ENCODE measurements at regions not wholly inside any gene's neighbourhood (a gene's known extent, or its start where the extent isn't known, plus 50 kb on each side); places are given as distances from the start of the nearest gene placed in this dataset.
"Not testable (repeated sequence)": the region's sequence is repeated elsewhere in the genome, so short reads cannot be mapped to it uniquely, and the experiment has no call there.

DNA sequence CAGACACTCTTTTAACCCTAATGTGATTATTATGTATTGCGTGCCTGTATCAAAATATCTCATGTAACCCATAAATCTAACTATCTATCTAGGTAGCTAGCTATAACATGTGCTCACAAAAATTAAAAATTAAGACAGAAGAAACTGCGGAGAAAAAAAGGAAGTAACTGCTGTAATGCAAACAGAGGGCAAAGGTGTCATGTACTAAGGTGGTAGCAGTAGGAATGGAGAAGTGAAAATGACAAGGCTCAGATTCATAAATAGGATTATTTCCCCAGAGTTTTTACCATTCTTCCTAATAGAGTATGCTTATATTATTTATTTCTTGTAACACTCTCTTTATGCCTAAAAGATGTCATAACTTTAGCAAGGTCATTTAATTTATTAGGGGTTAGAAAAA is 1527.5 kb upstream of the C9orf72 start:
- Histone ChIP-seq H3K27ac (replicated peaks in 1 of 4) (no peak overlapping the region), H3K4me1 (no peaks in the 10 kb centered on the region), H3K27me3 (no peaks in the 10 kb centered on the region), H3K36me3 (no peaks in the 10 kb centered on the region), H3K4me3 (no peak overlapping the region), H3K9me3 (no peaks in the 10 kb centered on the region)
- intact Hi-C loops (cut with DNase I): no loop called here
- 82% methylated on average over 2 of the region's 2 CpGs for WGBS
- TF ChIP-seq POLR2AphosphoS5 (IDR thresholded peaks at IDR 0.05) (no peak), EP300 (IDR thresholded peaks at IDR 0.05) (no peak), CTCF (IDR thresholded peaks at IDR 0.05) (no peak), POLR2A (IDR thresholded peaks at IDR 0.05; ENCODE audit: low read depth) (no peak)
- DNase-seq (ENCODE audit: extremely low spot score): no peak

GRCh38 chr9:29104166-29104565 is 1530.9 kb upstream of the C9orf72 start:
- DNase-seq (ENCODE audit: extremely low spot score); intact Hi-C loops (cut with DNase I): not testable (repeated sequence)
- 53% methylated on average over 1 of the region's 1 CpG for WGBS

GRCh38 chr9:29118555-29118954 is 1545.3 kb upstream of the C9orf72 start:
- Histone ChIP-seq H3K4me3 (no peak overlapping the region), H3K9me3 (no peaks in the 10 kb centered on the region), H3K27ac (replicated peaks in 1 of 4) (no peak overlapping the region), H3K27me3 (no peaks in the 10 kb centered on the region), H3K36me3 (no peaks in the 10 kb centered on the region), H3K4me1 (no peaks in the 10 kb centered on the region)
- DNase-seq (ENCODE audit: extremely low spot score): no peak
- 100% methylated on average over 4 of the region's 6 CpGs for WGBS
- TF ChIP-seq POLR2A (IDR thresholded peaks at IDR 0.05; ENCODE audit: low read depth): no peak
- TF ChIP-seq CTCF (IDR thresholded peaks at IDR 0.05): no peak
- intact Hi-C loops (cut with DNase I): no loop called here

More at GRCh38 chr9:29104166-29104565, 1530.9 kb upstream of the C9orf72 start:
- H3K9me3 ChIP-seq; H3K4me1 ChIP-seq; H3K27ac ChIP-seq (replicated peaks in 1 of 4); H3K4me3 ChIP-seq; H3K36me3 ChIP-seq; H3K27me3 ChIP-seq: not testable (repeated sequence)

GRCh38 chr9:29126783-29127182 is 1553.5 kb upstream of the C9orf72 start:
- intact Hi-C loops (cut with DNase I): no loop called here
- H3K9me3 ChIP-seq: no peaks in the 10 kb centered on the region

DNA sequence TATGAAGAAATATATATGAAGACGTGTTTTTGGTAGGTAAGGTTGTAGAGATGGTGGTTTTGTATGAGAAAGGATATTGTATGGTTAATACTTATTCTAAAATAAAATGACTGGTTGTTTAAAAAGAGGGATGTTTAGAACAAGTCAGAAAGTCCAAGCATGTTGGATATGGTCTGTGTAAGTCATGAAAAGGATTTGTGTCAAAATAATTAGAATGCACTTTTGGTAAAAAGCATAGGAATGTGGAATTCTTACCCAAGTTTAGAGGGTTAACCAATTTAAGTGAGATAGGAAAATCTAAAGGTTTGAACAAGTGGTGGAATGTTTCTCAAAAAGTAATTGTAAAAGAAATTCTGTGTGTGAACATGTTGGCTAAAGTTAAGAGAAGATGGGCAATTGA is 1556.5 kb upstream of the C9orf72 start:
- Histone ChIP-seq H3K36me3 (no peaks in the 10 kb centered on the region), H3K27me3 (no peaks in the 10 kb centered on the region), H3K9me3 (no peaks in the 10 kb centered on the region), H3K4me3 (no peak overlapping the region), H3K4me1 (no peaks in the 10 kb centered on the region), H3K27ac (replicated peaks in 1 of 4) (no peak overlapping the region)
- no peak for DNase-seq (ENCODE audit: extremely low spot score)
- intact Hi-C loops (cut with DNase I): no loop called here
- WGBS: 88% methylated on average over 1 of the region's 1 CpG
- TF ChIP-seq CTCF (IDR thresholded peaks at IDR 0.05): no peak
- TF ChIP-seq POLR2A (IDR thresholded peaks at IDR 0.05; ENCODE audit: low read depth): no peak
- TF ChIP-seq EP300 (IDR thresholded peaks at IDR 0.05): no peak
- TF ChIP-seq POLR2AphosphoS5 (IDR thresholded peaks at IDR 0.05): no peak

More at GRCh38 chr9:29126783-29127182, 1553.5 kb upstream of the C9orf72 start:
- Histone ChIP-seq H3K36me3 (no peaks in the 10 kb centered on the region), H3K27me3 (no peaks in the 10 kb centered on the region), H3K4me1 (no peaks in the 10 kb centered on the region), H3K27ac (replicated peaks in 1 of 4) (no peak overlapping the region), H3K4me3 (no peak overlapping the region)
- 73% methylated on average over 2 of the region's 2 CpGs for WGBS
- DNase-seq (ENCODE audit: extremely low spot score): no peak
- TF ChIP-seq CTCF (IDR thresholded peaks at IDR 0.05) (no peak), POLR2AphosphoS5 (IDR thresholded peaks at IDR 0.05) (no peak), POLR2A (IDR thresholded peaks at IDR 0.05; ENCODE audit: low read depth) (no peak), EP300 (IDR thresholded peaks at IDR 0.05) (no peak)

Data from esophagus muscularis mucosa (tissue), 4 donors.